PC-3 (cell line): ENCODE measurements at regions not wholly inside any gene's neighbourhood (a gene's known extent, or its start where the extent isn't known, plus 50 kb on each side); places are given as distances from the start of the nearest gene placed in this dataset.

Experiments
- ATAC-seq: fragments of 200-7000 bp; cut with Tn5 transposase; 2 replicates; pipeline ENCODE4 v1.9.1; 2020; ENCODE audit warnings: mild to moderate bottlenecking, moderate library complexity
- BruUV-seq: library from RNA; stranded (reverse); fragments of 400-500 nt; replicated peaks from 2 replicates; lab custom pipeline; 2021; lab: Mats Ljungman, UMichigan
- CTCF ChIA-PET: fragments of 300-600 bp; sonication (Branson Sonifier 250); formaldehyde crosslinking; loops from one replicate; lab custom pipeline; 2022; ENCODE audit warnings: antibody characterized with exemption; lab: Charles Lee
- POLR2A ChIA-PET: fragments of 300-600 bp; sonication (Branson Sonifier 250); formaldehyde crosslinking; loops from one replicate; lab custom pipeline; 2022; ENCODE audit warnings: antibody characterized with exemption; ENCODE audit not compliant: unreplicated experiment; lab: Charles Lee
- DNase-seq: peaks from one replicate; pipeline ENCODE4 v3.0.0-alpha.2; 2015
- H2AFZ ChIP-seq: fragments of 300-600 bp; sonication (generic); 2 replicates; pipeline ENCODE4 v1.6.0; 2016; ENCODE audit warnings: antibody characterized with exemption, low read length
- H3F3A ChIP-seq: fragments of 300-600 bp; sonication (generic); one replicate; pipeline ENCODE4 v1.6.0; 2017; ENCODE audit warnings: antibody characterized with exemption, low read length, control low read depth, mild to moderate bottlenecking; ENCODE audit not compliant: unreplicated experiment
- H3K27ac ChIP-seq: fragments of 300-600 bp; sonication (generic); 2 replicates; pipeline ENCODE4 v1.5.1; 2016; ENCODE audit warnings: mild to moderate bottlenecking, low read length
- H3K27me3 ChIP-seq: fragments of 300-600 bp; sonication (generic); 2 replicates; pipeline ENCODE4 v1.6.1; 2016; ENCODE audit warnings: low read length, mixed read lengths
- H3K36me3 ChIP-seq: fragments of 300-600 bp; sonication (generic); 2 replicates; pipeline ENCODE4 v1.6.1; 2016; ENCODE audit warnings: low read depth, mixed run types, low read length, mixed read lengths
- H3K4me1 ChIP-seq: fragments of 300-600 bp; sonication (generic); 2 replicates; pipeline ENCODE4 v1.5.1; 2016; ENCODE audit warnings: low read length; ENCODE audit not compliant: insufficient read depth
- H3K4me2 ChIP-seq: fragments of 300-600 bp; sonication (generic); 2 replicates; pipeline ENCODE4 v1.6.0; 2016; ENCODE audit warnings: low read length
- H3K4me3 ChIP-seq: fragments of 300-600 bp; sonication (generic); 2 replicates; pipeline ENCODE4 v1.5.1; 2016; ENCODE audit warnings: mild to moderate bottlenecking, low read length, mixed read lengths
- H3K79me2 ChIP-seq: fragments of 300-600 bp; sonication (generic); 2 replicates; pipeline ENCODE4 v1.6.1; 2017; ENCODE audit warnings: low read length, mixed read lengths
- H3K9ac ChIP-seq: fragments of 300-600 bp; sonication (generic); 2 replicates; pipeline ENCODE4 v1.6.0; 2016; ENCODE audit warnings: mild to moderate bottlenecking, low read length
- H3K9me2 ChIP-seq: fragments of 300-600 bp; sonication (generic); replicated peaks from 2 replicates; pipeline ENCODE4 v1.6.1; 2016; ENCODE audit warnings: mixed run types, low read length, mixed read lengths
- H3K9me3 ChIP-seq: fragments of 300-600 bp; sonication (generic); 2 replicates; pipeline ENCODE4 v1.6.1; 2016; ENCODE audit warnings: low read length, mixed read lengths
- H4K20me1 ChIP-seq: fragments of 300-600 bp; sonication (generic); 2 replicates; pipeline ENCODE4 v1.6.1; 2016; ENCODE audit warnings: low read length, mixed read lengths
- EZH2 ChIP-seq: fragments of 300-600 bp; sonication (generic); IDR thresholded peaks from one replicate; pipeline ENCODE4 v1.6.1; 2017; ENCODE audit warnings: antibody characterized with exemption, mild to moderate bottlenecking, low read length; ENCODE audit not compliant: unreplicated experiment
- EZH2phosphoT487 ChIP-seq: fragments of 300-600 bp; sonication (generic); IDR thresholded peaks from 2 replicates; pipeline ENCODE4 v1.6.1; 2018; ENCODE audit warnings: mild to moderate bottlenecking, antibody characterized with exemption, low read length, borderline replicate concordance
- intact Hi-C: fragments of 100-400 bp; cut with micrococcal nuclease; formaldehyde crosslinking; loops from 2 replicates; pipeline ENCODE4 v1.9.0; 2023
- TF ChIP-seq, protein P1 (sequence below): fragments of 300-600 bp; sonication (generic); conservative IDR thresholded peaks from 2 replicates; pipeline ENCODE4 v1.5.1; 2017; ENCODE audit warnings: antibody characterized with exemption, low read depth, mild to moderate bottlenecking, low read length

DNA sequence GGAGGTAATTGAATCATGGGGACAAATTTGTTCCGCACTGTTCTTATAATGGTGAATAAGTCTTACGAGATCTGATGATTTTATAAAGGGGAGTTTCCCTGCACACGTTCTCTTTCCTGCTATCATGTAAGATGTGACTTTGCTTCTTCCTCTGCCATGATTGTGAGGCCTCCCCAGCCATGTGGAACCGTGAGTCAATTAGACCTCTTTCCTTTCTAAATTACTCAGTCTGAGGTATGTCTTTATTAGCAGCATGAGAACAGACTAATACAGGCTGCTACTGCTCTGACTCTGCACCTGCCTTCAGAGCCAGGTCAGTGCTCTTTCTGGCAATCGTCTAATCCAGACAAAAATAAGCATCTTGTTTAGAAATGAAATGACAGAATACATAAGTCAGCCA lies 479.2 kb upstream of the TUSC1 start:
- Histone ChIP-seq H3K9me2 (no peaks in the 10 kb centered on the region), H3K4me2 (no peak overlapping the region), H3K36me3 (no peaks in the 10 kb centered on the region), H3K27me3 (no peaks in the 10 kb centered on the region), H3K9ac (no peak overlapping the region), H3K4me3 (no peak overlapping the region), H2AFZ (no peak overlapping the region), H3F3A (no peaks in the 10 kb centered on the region), H3K27ac (no peak overlapping the region), H3K9me3 (no peaks in the 10 kb centered on the region), H3K4me1 (no peaks in the 10 kb centered on the region), H4K20me1 (no peaks in the 10 kb centered on the region), H3K79me2 (no peaks in the 10 kb centered on the region)
- CTCF ChIA-PET, result no interaction called here
- DNase-seq (no peak), ATAC-seq (no peak)
- POLR2A ChIA-PET, result no interaction called here
- no TSS peak for BruUV-seq
- TF ChIP-seq, protein P1, sequence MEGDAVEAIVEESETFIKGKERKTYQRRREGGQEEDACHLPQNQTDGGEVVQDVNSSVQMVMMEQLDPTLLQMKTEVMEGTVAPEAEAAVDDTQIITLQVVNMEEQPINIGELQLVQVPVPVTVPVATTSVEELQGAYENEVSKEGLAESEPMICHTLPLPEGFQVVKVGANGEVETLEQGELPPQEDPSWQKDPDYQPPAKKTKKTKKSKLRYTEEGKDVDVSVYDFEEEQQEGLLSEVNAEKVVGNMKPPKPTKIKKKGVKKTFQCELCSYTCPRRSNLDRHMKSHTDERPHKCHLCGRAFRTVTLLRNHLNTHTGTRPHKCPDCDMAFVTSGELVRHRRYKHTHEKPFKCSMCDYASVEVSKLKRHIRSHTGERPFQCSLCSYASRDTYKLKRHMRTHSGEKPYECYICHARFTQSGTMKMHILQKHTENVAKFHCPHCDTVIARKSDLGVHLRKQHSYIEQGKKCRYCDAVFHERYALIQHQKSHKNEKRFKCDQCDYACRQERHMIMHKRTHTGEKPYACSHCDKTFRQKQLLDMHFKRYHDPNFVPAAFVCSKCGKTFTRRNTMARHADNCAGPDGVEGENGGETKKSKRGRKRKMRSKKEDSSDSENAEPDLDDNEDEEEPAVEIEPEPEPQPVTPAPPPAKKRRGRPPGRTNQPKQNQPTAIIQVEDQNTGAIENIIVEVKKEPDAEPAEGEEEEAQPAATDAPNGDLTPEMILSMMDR, result no peak
- no peak for TF ChIP-seq EZH2phosphoT487
- no peak for TF ChIP-seq EZH2
- intact Hi-C loops, result no loop called here

DNA sequence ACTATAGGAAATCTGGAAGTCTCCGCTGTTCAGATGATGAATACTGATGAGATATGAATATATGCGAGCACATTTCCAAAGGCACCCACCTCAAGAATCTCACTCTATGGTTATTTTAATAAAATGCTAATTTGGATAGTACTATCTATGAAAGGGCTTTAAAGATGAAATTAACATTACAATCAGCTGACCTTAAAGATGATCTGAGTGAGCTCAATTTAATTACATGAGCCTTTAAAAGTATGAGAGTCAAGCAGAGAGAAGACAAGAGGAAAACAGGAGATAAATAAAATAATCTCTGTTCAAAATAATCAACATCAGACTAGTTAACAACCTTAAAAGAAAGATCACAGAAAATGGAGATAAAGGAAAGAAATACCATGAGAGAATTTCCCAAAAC lies 474.1 kb upstream of the TUSC1 start:
- no peak overlapping the region for H3K4me2 ChIP-seq
- no peaks in the 10 kb centered on the region for H3K4me1 ChIP-seq
- no peaks in the 10 kb centered on the region for H3F3A ChIP-seq
- no peaks in the 10 kb centered on the region for H3K9me3 ChIP-seq
- H2AFZ ChIP-seq, result no peak overlapping the region
- H3K9me2 ChIP-seq, result no peaks in the 10 kb centered on the region
- no peak overlapping the region for H3K4me3 ChIP-seq
- H4K20me1 ChIP-seq, result no peaks in the 10 kb centered on the region
- ChIA-PET CTCF (no interaction called here), POLR2A (no interaction called here)
- intact Hi-C loops, result no loop called here
- H3K79me2 ChIP-seq, result no peaks in the 10 kb centered on the region
- H3K9ac ChIP-seq, result no peak overlapping the region
- BruUV-seq, result no TSS peak
- TF ChIP-seq EZH2phosphoT487, result no peak
- TF ChIP-seq, protein P1, result no peak
- TF ChIP-seq EZH2, result no peak
- no peak for ATAC-seq
- H3K27ac ChIP-seq, result no peak overlapping the region
- no peaks in the 10 kb centered on the region for H3K27me3 ChIP-seq
- DNase-seq, result no peak
- no peaks in the 10 kb centered on the region for H3K36me3 ChIP-seq

DNA sequence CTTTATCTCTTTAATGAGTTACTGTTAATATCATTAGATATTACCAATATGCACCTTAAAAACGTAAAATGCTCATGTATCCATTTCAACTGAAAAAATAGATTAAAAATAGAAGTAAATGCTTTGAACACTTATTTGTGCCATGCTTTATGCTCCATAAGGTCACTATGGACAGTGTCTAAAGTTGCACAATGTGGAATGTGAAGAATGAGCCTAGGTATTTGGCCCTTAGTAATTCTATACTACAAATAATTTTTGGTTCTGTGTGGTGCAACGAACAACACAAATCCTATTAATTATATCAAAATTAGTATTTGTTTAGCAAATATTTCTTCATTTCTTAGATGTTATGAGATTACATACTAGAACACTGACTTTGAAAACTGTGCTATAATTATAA lies 469.9 kb upstream of the TUSC1 start:
- Histone ChIP-seq H3K4me2 (no peak overlapping the region), H2AFZ (no peak overlapping the region), H3K4me3 (no peak overlapping the region), H4K20me1 (no peaks in the 10 kb centered on the region), H3K27ac (no peak overlapping the region), H3K9me3 (no peaks in the 10 kb centered on the region), H3K79me2 (no peaks in the 10 kb centered on the region), H3K36me3 (no peaks in the 10 kb centered on the region), H3K27me3 (no peaks in the 10 kb centered on the region), H3K4me1 (no peaks in the 10 kb centered on the region), H3K9ac (no peak overlapping the region), H3K9me2 (no peaks in the 10 kb centered on the region), H3F3A (no peaks in the 10 kb centered on the region)
- ATAC-seq (no peak), DNase-seq (no peak)
- TF ChIP-seq, protein P1, result no peak
- TF ChIP-seq EZH2, result no peak
- TF ChIP-seq EZH2phosphoT487, result no peak
- ChIA-PET POLR2A (no interaction called here), CTCF (no interaction called here)
- intact Hi-C loops, result no loop called here
- no TSS peak for BruUV-seq
